H1 (cell line): ENCODE measurements at regions not wholly inside any gene's neighbourhood (a gene's known extent, or its start where the extent isn't known, plus 50 kb on each side); places are given as distances from the start of the nearest gene placed in this dataset.
"Not testable (repeated sequence)": the region's sequence is repeated elsewhere in the genome, so short reads cannot be mapped to it uniquely, and the experiment has no call there.

Experiments used
- CTCF ChIA-PET: fragments of 300-600 bp; sonication (Branson Sonifier 250); formaldehyde crosslinking; loops from one replicate; lab custom pipeline; 2021; ENCODE audit not compliant: partially characterized antibody; lab: Charles Lee
- POLR2A ChIA-PET: fragments of 300-600 bp; sonication (Branson Sonifier 250); formaldehyde crosslinking; loops from one replicate; lab custom pipeline; 2021; ENCODE audit warnings: inconsistent platforms; ENCODE audit not compliant: partially characterized antibody; lab: Charles Lee
- DNase-seq, 2 experiments: peaks; one replicate each; pipeline versions ENCODE4 v3.0.0 to v3.0.0-alpha.2; 2010 to 2022; ENCODE audit warnings: low spot score in 2 of 2, low read depth in 1 of 2, mixed read lengths in 1 of 2
- FAIRE-seq: peaks from 2 replicates; lab custom pipeline; 2011; peaks lifted over from hg19 to GRCh38; lab: Jason Lieb, UNC
- H2AFZ ChIP-seq: 2 replicates; pipeline ENCODE4 v1.8.1; 2012; ENCODE audit warnings: low read length, inconsistent platforms
- H2AK5ac ChIP-seq: 2 replicates; pipeline ENCODE4 v1.6.1; 2013; ENCODE audit warnings: low read depth, low read length
- H2BK120ac ChIP-seq: replicated peaks from 2 replicates; pipeline ENCODE3; 2013; ENCODE audit warnings: low read depth, low read length, inconsistent platforms
- H2BK12ac ChIP-seq: 2 replicates; pipeline ENCODE4 v1.6.1; 2013; ENCODE audit warnings: low read depth, low read length
- H2BK15ac ChIP-seq: 2 replicates; pipeline ENCODE4 v1.6.1; 2013; ENCODE audit warnings: low read length
- H2BK20ac ChIP-seq: 2 replicates; pipeline ENCODE4 v1.6.1; 2013; ENCODE audit warnings: low read length
- H2BK5ac ChIP-seq: 2 replicates; pipeline ENCODE4 v1.6.1; 2013; ENCODE audit warnings: low read depth, low read length
- H3K14ac ChIP-seq: 2 replicates; pipeline ENCODE4 v1.6.1; 2013; ENCODE audit warnings: inconsistent platforms; ENCODE audit not compliant: insufficient read length
- H3K18ac ChIP-seq: 2 replicates; pipeline ENCODE4 v1.6.1; 2013; ENCODE audit warnings: low read length; ENCODE audit errors: extremely low read depth
- H3K23ac ChIP-seq: 2 replicates; pipeline ENCODE4 v1.6.1; 2013; ENCODE audit warnings: inconsistent platforms; ENCODE audit not compliant: insufficient read length
- H3K23me2 ChIP-seq: 2 replicates; pipeline ENCODE4 v1.6.1; 2013; ENCODE audit warnings: low read depth, low read length
- H3K27ac ChIP-seq: 2 replicates; pipeline ENCODE4 v1.6.1; 2011; ENCODE audit warnings: low read depth, low read length, inconsistent platforms
- H3K27me3 ChIP-seq, 4 experiments: replicated peaks in 1 of 4; 1 replicate in 1 of 4; 2 replicates in 3 of 4; pipeline versions ENCODE4 v1.6.1 to v1.8.1; 2011 to 2013; ENCODE audit warnings: low read length in 3 of 4, mild to moderate bottlenecking in 3 of 4, inconsistent platforms in 2 of 4, mixed read lengths in 2 of 4, moderate library complexity in 1 of 4; ENCODE audit not compliant: control insufficient read depth in 3 of 4, insufficient read depth in 3 of 4; ENCODE audit errors: extremely low read depth in 1 of 4
- H3K36me3 ChIP-seq, 4 experiments: 2 replicates each; pipeline versions ENCODE4 v1.6.1 to v1.8.1; 2011 to 2013; ENCODE audit warnings: mild to moderate bottlenecking in 4 of 4, low read length in 3 of 4, moderate library complexity in 2 of 4, control low read depth in 1 of 4, inconsistent platforms in 1 of 4; ENCODE audit not compliant: insufficient read depth in 4 of 4, control insufficient read depth in 2 of 4
- H3K4ac ChIP-seq: replicated peaks from 2 replicates; pipeline ENCODE3; 2013; ENCODE audit warnings: low read length, low read depth, mixed read lengths, inconsistent platforms; ENCODE audit not compliant: insufficient read length
- H3K4me1 ChIP-seq, 4 experiments: replicated peaks in 1 of 4; 1 replicate in 1 of 4; 2 replicates in 3 of 4; pipeline versions ENCODE4 v1.6.1 to v1.8.1; 2011 to 2013; ENCODE audit warnings: low read length in 3 of 4, inconsistent platforms in 2 of 4, mixed read lengths in 1 of 4; ENCODE audit not compliant: insufficient read depth in 4 of 4, control insufficient read depth in 3 of 4
- H3K4me2 ChIP-seq, 2 experiments: 2 replicates each; pipeline versions ENCODE4 v1.6.1 to v1.8.1; 2011 to 2013; ENCODE audit warnings: low read depth in 2 of 2, low read length in 2 of 2, control low read depth in 1 of 2, inconsistent platforms in 1 of 2, mild to moderate bottlenecking in 1 of 2; ENCODE audit not compliant: insufficient read depth in 1 of 2
- H3K4me3 ChIP-seq, 4 experiments: fragments of 200-600, 300-600 bp in 1 of 4; sonication (generic), shearing (Covaris generic), sonication (Bioruptor Twin) in 1 of 4; 2 replicates each; pipeline versions ENCODE4 v1.5.1 to v1.8.1; 2011 to 2016; ENCODE audit warnings: low read length in 4 of 4, low read depth in 3 of 4, control low read depth in 2 of 4, inconsistent platforms in 2 of 4, mild to moderate bottlenecking in 2 of 4, mixed read lengths in 1 of 4, moderate library complexity in 1 of 4; ENCODE audit not compliant: insufficient read depth in 2 of 4; ENCODE audit errors: extremely low read depth in 1 of 4
- H3K56ac ChIP-seq: replicated peaks from 2 replicates; pipeline ENCODE3; 2013; ENCODE audit warnings: low read depth, mild to moderate bottlenecking, mixed read lengths, low read length, inconsistent platforms; ENCODE audit not compliant: insufficient read length
- H3K79me1 ChIP-seq: 2 replicates; pipeline ENCODE4 v1.6.1; 2013; ENCODE audit warnings: low read depth, low read length, control low read depth
- H3K79me2 ChIP-seq, 2 experiments: 2 replicates each; pipeline versions ENCODE4 v1.6.1 to v1.8.1; 2012 to 2013; ENCODE audit warnings: low read length in 2 of 2, mild to moderate bottlenecking in 2 of 2, inconsistent platforms in 1 of 2; ENCODE audit not compliant: insufficient read depth in 2 of 2, control insufficient read depth in 1 of 2
- H3K9ac ChIP-seq, 4 experiments: replicated peaks in 1 of 4; 1 replicate in 1 of 4; 2 replicates in 3 of 4; pipeline versions ENCODE4 v1.6.1 to v1.8.1; 2011 to 2013; ENCODE audit warnings: low read depth in 3 of 4, low read length in 3 of 4, control low read depth in 2 of 4, mild to moderate bottlenecking in 2 of 4, moderate library complexity in 2 of 4, inconsistent platforms in 1 of 4; ENCODE audit errors: extremely low read depth in 1 of 4
- H3K9me3 ChIP-seq, 2 experiments: 2 replicates each; pipeline versions ENCODE4 v1.6.1 to v1.8.1; 2012 to 2013; ENCODE audit warnings: mild to moderate bottlenecking in 2 of 2, moderate library complexity in 2 of 2, control low read depth in 1 of 2, inconsistent platforms in 1 of 2, low read depth in 1 of 2, low read length in 1 of 2, mixed read lengths in 1 of 2; ENCODE audit not compliant: insufficient read depth in 2 of 2
- H4K20me1 ChIP-seq, 2 experiments: replicated peaks in 1 of 2; 2 replicates each; pipeline versions ENCODE3 to v1.8.1; 2011 to 2013; ENCODE audit warnings: inconsistent platforms in 2 of 2, low read length in 2 of 2, mild to moderate bottlenecking in 1 of 2; ENCODE audit not compliant: insufficient read depth in 2 of 2, control insufficient read depth in 1 of 2
- H4K5ac ChIP-seq: 2 replicates; pipeline ENCODE4 v1.6.1; 2013; ENCODE audit warnings: low read length, low read depth, mixed read lengths, inconsistent platforms; ENCODE audit not compliant: insufficient read length
- H4K8ac ChIP-seq: 2 replicates; pipeline ENCODE4 v1.8.0; 2013; ENCODE audit warnings: mild to moderate bottlenecking, moderate library complexity, low read length, inconsistent platforms; ENCODE audit not compliant: insufficient read depth; ENCODE audit errors: extremely low read depth
- H4K91ac ChIP-seq: replicated peaks from 2 replicates; pipeline ENCODE3; 2013; ENCODE audit warnings: low read length, mixed read lengths, inconsistent platforms; ENCODE audit not compliant: insufficient read length
- WGBS, 2 experiments: shearing (Covaris generic) in 1 of 2; methylation state at CpG; one replicate each; pipeline versions ENCODE4 v1.1.6 to v1.1.7; 2013 to 2015; ENCODE audit warnings: low lambda C conversion rate in 2 of 2, mixed read lengths in 2 of 2, inconsistent platforms in 1 of 2, low coverage in 1 of 2, missing lambda C conversion rate in 1 of 2; ENCODE audit not compliant: insufficient replicate concordance in 2 of 2, insufficient coverage in 1 of 2, insufficient read length in 1 of 2; ENCODE audit errors: extremely low coverage in 1 of 2, missing lambda C conversion rate in 1 of 2; 5-methylcytosine and 5-hydroxymethylcytosine counted together

DNA sequence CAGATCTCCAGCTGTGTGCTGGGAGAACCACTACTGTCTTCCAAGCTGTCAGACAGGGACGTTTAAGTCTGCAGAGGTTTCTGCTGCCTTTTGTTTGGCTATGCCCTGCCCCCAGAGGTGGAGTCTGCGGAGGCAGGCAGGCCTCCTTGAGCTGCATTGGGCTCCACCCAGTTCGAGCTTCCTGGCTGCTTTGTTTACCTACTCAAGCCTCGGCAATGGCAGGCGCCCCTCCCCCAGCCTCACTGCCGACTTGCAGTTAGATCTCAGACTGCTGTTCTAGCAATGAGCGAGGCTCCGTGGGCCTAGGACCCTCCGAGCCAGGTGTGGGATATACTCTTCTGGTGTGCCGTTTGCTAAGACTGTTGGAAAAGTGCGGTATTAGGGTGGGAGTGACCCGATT, 206.8 kb upstream of the FBXO33 start:
- H3K14ac ChIP-seq, H4K5ac ChIP-seq, H3K4me2 ChIP-seq, H2AFZ ChIP-seq, H3K56ac ChIP-seq, CTCF ChIA-PET, POLR2A ChIA-PET, H3K23me2 ChIP-seq, H4K8ac ChIP-seq, H3K36me3 ChIP-seq, H2BK5ac ChIP-seq, H3K4me1 ChIP-seq, H3K79me2 ChIP-seq, H2BK12ac ChIP-seq, H3K4me3 ChIP-seq, H3K9ac ChIP-seq, H2BK120ac ChIP-seq, H3K9me3 ChIP-seq, H3K18ac ChIP-seq, H3K79me1 ChIP-seq, H3K23ac ChIP-seq, DNase-seq, FAIRE-seq, H2BK15ac ChIP-seq, H4K20me1 ChIP-seq, H2AK5ac ChIP-seq, H3K27ac ChIP-seq, H3K27me3 ChIP-seq, H4K91ac ChIP-seq, H2BK20ac ChIP-seq, H3K4ac ChIP-seq: not testable (repeated sequence)
- 66% methylated on average over 12 of the region's 12 CpGs; no CpG with 5 or more reads in 1 of the 2 experiments for WGBS, 2 experiments
